Myocyte (in vitro differentiated cells): ENCODE measurements at regions not wholly inside any gene's neighbourhood (a gene's known extent, or its start where the extent isn't known, plus 50 kb on each side); places are given as distances from the start of the nearest gene placed in this dataset.
A peak's percentile ranks its signal among the peaks of the same experiment; 100 is the strongest.
"Not testable (repeated sequence)": the region's sequence is repeated elsewhere in the genome, so short reads cannot be mapped to it uniquely, and the experiment has no call there.

Source experiments
- DNase-seq: peaks from one replicate; pipeline ENCODE4 v3.0.0-alpha.2; 2012; ENCODE audit warnings: low read depth

- DNase-seq, result no peak
Observed at GRCh38 chr21:31537872-31538576, 121.5 kb upstream of the SOD1 start.

- DNase-seq, result no peak
Observed at GRCh38 chr21:31536138-31536537, 123.4 kb upstream of the SOD1 start.

- no peak for DNase-seq
Observed at GRCh38 chr21:31531967-31532366, 127.5 kb upstream of the SOD1 start.

GRCh38 chr21:31530897-31531705 lies 128.4 kb upstream of the SOD1 start:
- no peak for DNase-seq

GRCh38 chr21:31530364-31530763 lies 129.1 kb upstream of the SOD1 start:
- DNase-seq, result no peak

GRCh38 chr21:31529406-31529805 lies 130.1 kb upstream of the SOD1 start:
- DNase-seq, result no peak

GRCh38 chr21:31526040-31526439 lies 133.5 kb upstream of the SOD1 start:
- DNase-seq, result no peak

GRCh38 chr21:31524140-31524539 lies 135.4 kb upstream of the SOD1 start:
- DNase-seq, result no peak

GRCh38 chr21:31521515-31521914 lies 138.0 kb upstream of the SOD1 start:
- no peak for DNase-seq

- peak; percentile 32 for DNase-seq
Observed at GRCh38 chr21:31520561-31521098, 138.9 kb upstream of the SOD1 start.

- DNase-seq, result no peak
Observed at GRCh38 chr21:31518580-31518979, 140.9 kb upstream of the SOD1 start.

- DNase-seq, result no peak
Observed at GRCh38 chr21:31517664-31518414, 141.7 kb upstream of the SOD1 start.

- DNase-seq, result no peak
Observed at GRCh38 chr21:31515253-31515652, 144.2 kb upstream of the SOD1 start.

- DNase-seq, result no peak
Observed at GRCh38 chr21:31514598-31514997, 144.9 kb upstream of the SOD1 start.

GRCh38 chr21:31513541-31513940 lies 146.0 kb upstream of the SOD1 start:
- not testable (repeated sequence) for DNase-seq

GRCh38 chr21:31511999-31512398 lies 147.5 kb upstream of the SOD1 start:
- not testable (repeated sequence) for DNase-seq

GRCh38 chr21:31511258-31511657 lies 148.2 kb upstream of the SOD1 start:
- no peak for DNase-seq

GRCh38 chr21:31509194-31510017 lies 150.1 kb upstream of the SOD1 start:
- DNase-seq, result peak; percentile 9

GRCh38 chr21:31505975-31506374 lies 153.5 kb upstream of the SOD1 start:
- no peak for DNase-seq

GRCh38 chr21:31503939-31504338 lies 155.6 kb upstream of the SOD1 start:
- DNase-seq, result no peak

- DNase-seq, result no peak
Observed at GRCh38 chr21:31503467-31503866, 156.0 kb upstream of the SOD1 start.
